BE2C (cell line): ENCODE measurements at regions not wholly inside any gene's neighbourhood (a gene's known extent, or its start where the extent isn't known, plus 50 kb on each side); places are given as distances from the start of the nearest gene placed in this dataset.

Experiments
- DNase-seq: peaks from one replicate; pipeline ENCODE4 v3.0.0-alpha.2; 2020
- H3K27me3 ChIP-seq: fragments of 250-450 bp; sonication (Bioruptor Pico); 2 replicates; pipeline ENCODE4 v1.5.1; 2020; ENCODE audit warnings: mild to moderate bottlenecking
- H3K36me3 ChIP-seq: fragments of 250-450 bp; sonication (Bioruptor Pico); 2 replicates; pipeline ENCODE4 v1.5.1; 2020; ENCODE audit warnings: mild to moderate bottlenecking
- H3K4me1 ChIP-seq: fragments of 250-450 bp; sonication (Bioruptor Pico); 2 replicates; pipeline ENCODE4 v1.5.1; 2020
- H3K4me3 ChIP-seq: 2 replicates; pipeline ENCODE4 v1.5.1; 2011; ENCODE audit warnings: low read depth, low read length
- H3K9me3 ChIP-seq: fragments of 250-450 bp; sonication (Bioruptor Pico); 2 replicates; pipeline ENCODE4 v1.5.1; 2020
- TF ChIP-seq, protein P1 (sequence below): IDR thresholded peaks from 2 replicates; pipeline ENCODE4 v1.5.1; 2012; ENCODE audit warnings: mild to moderate bottlenecking, low read depth, low read length

DNA sequence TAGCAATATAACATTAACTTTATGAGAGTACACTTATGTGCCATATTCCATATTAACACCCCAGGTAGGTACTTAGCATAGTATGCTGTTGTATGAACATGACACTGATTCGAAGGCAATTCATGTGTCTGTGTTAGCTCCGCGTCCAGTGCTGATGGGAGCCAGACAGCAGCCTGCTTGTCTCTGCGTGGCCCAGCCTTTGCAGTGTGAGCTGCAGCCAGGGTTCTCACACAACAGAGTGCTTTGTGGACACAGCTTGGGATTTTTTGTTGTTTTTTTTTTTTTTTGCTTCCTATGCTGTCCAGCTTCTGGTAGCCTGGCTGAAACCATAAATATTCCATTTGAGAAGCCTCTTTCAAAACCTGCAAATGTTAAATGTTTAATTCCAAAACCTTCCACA, 350.9 kb downstream of the SMOC2 start:
- TF ChIP-seq, protein P1, sequence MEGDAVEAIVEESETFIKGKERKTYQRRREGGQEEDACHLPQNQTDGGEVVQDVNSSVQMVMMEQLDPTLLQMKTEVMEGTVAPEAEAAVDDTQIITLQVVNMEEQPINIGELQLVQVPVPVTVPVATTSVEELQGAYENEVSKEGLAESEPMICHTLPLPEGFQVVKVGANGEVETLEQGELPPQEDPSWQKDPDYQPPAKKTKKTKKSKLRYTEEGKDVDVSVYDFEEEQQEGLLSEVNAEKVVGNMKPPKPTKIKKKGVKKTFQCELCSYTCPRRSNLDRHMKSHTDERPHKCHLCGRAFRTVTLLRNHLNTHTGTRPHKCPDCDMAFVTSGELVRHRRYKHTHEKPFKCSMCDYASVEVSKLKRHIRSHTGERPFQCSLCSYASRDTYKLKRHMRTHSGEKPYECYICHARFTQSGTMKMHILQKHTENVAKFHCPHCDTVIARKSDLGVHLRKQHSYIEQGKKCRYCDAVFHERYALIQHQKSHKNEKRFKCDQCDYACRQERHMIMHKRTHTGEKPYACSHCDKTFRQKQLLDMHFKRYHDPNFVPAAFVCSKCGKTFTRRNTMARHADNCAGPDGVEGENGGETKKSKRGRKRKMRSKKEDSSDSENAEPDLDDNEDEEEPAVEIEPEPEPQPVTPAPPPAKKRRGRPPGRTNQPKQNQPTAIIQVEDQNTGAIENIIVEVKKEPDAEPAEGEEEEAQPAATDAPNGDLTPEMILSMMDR = no peak
- no peaks in the 10 kb centered on the region for H3K4me1 ChIP-seq
- no peak overlapping the region for H3K4me3 ChIP-seq
- no peaks in the 10 kb centered on the region for H3K36me3 ChIP-seq
- DNase-seq = no peak
- no peaks in the 10 kb centered on the region for H3K9me3 ChIP-seq
- H3K27me3 ChIP-seq = no peaks in the 10 kb centered on the region

DNA sequence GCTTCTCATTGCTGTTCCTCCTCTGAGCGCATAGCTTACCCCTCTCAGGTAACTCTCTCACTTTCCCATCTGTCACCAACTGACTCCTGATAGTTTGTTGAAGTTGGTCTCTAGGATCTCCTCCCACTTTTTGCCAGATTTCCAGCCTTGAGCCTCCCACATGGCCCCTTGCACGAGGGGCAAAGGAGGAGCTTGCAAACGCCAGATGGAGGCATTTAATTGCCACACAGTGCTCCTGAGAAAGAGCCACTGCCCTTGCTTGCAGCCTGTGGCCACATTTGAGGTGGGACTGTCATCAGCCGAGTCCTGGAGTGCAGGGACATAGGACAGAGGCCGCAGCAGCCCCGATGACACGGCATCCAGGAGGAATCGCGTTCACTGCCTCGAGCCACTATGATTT, 348.7 kb downstream of the SMOC2 start:
- Histone ChIP-seq H3K4me1 (no peaks in the 10 kb centered on the region), H3K36me3 (no peaks in the 10 kb centered on the region), H3K9me3 (no peaks in the 10 kb centered on the region), H3K27me3 (no peaks in the 10 kb centered on the region), H3K4me3 (no peak overlapping the region)
- no peak for DNase-seq
- TF ChIP-seq, protein P1 = no peak

GRCh38 chr6:168785720-168786511, 344.9 kb downstream of the SMOC2 start:
- H3K36me3 ChIP-seq = no peaks in the 10 kb centered on the region
- no peaks in the 10 kb centered on the region for H3K9me3 ChIP-seq
- H3K27me3 ChIP-seq = no peaks in the 10 kb centered on the region
- DNase-seq = no peak
- no peaks in the 10 kb centered on the region for H3K4me1 ChIP-seq
- H3K4me3 ChIP-seq = no peak overlapping the region
- TF ChIP-seq, protein P1 = no peak

DNA sequence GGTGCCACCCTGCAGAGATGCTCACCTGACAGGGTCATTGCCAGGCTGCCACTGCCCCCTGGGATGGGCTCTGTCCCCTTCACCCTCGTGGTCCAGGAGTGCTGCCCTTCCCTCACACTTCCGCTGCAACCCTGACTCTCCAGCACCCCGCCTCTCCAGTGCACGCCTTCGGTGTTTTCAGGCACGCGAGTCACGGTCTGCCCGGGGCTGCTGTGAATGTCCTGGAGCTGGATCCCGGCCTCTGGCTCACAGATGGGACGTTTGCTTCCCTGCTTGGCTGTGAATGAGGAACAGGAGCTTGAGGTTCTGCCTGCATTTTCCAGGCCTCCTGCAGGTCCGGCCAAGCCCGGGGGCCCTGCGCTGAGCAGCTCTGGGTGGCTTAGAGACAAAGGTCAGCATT, 343.4 kb downstream of the SMOC2 start:
- Histone ChIP-seq H3K4me1 (no peaks in the 10 kb centered on the region), H3K27me3 (no peaks in the 10 kb centered on the region), H3K36me3 (no peaks in the 10 kb centered on the region), H3K9me3 (no peaks in the 10 kb centered on the region), H3K4me3 (no peak overlapping the region)
- TF ChIP-seq, protein P1 = no peak
- no peak for DNase-seq

DNA sequence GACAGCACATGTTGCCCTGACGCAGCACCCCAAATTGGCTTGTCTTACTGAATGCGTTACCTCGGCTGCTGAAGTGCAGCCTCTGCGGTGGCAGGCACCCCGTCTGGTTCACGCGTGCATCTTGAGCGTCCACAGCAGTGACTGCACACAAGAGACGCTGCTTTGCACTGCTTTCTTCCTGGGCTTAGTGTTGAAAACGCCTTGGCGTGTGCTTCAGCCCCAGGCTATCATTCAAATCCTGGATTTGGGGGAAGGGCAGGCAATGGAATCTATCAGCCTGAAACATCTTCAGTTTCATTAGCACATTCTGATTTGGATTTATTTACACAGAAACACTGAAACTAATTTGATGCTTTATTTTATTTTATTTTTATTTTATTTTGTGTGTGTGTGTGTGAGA, 342.7 kb downstream of the SMOC2 start:
- Histone ChIP-seq H3K4me1 (no peaks in the 10 kb centered on the region), H3K27me3 (no peaks in the 10 kb centered on the region), H3K36me3 (no peaks in the 10 kb centered on the region), H3K4me3 (no peak overlapping the region), H3K9me3 (no peaks in the 10 kb centered on the region)
- TF ChIP-seq, protein P1 = no peak
- no peak for DNase-seq

GRCh38 chr6:168782187-168782751, 341.3 kb downstream of the SMOC2 start:
- no peak for DNase-seq
- Histone ChIP-seq H3K9me3 (no peaks in the 10 kb centered on the region), H3K4me3 (no peak overlapping the region), H3K36me3 (no peaks in the 10 kb centered on the region), H3K4me1 (no peaks in the 10 kb centered on the region), H3K27me3 (no peaks in the 10 kb centered on the region)
- TF ChIP-seq, protein P1 = no peak
